GM12865 (cell line): ENCODE measurements at regions not wholly inside any gene's neighbourhood (a gene's known extent, or its start where the extent isn't known, plus 50 kb on each side); places are given as distances from the start of the nearest gene placed in this dataset.

Experiments used
- DNase-seq: peaks from one replicate; pipeline ENCODE4 v3.0.0; 2010; ENCODE audit warnings: low read depth
- H3K4me3 ChIP-seq: 2 replicates; pipeline ENCODE4 v1.5.1; 2011; ENCODE audit warnings: mild to moderate bottlenecking, low read depth, low read length, control low read depth
- CTCF ChIP-seq: IDR thresholded peaks from 2 replicates; pipeline ENCODE4 v1.5.1; 2011; ENCODE audit warnings: low read length, control low read depth, low read depth, inconsistent platforms; ENCODE audit not compliant: insufficient read depth; ENCODE audit errors: missing control alignments

- no peak for TF ChIP-seq CTCF
- no peak for DNase-seq
- no peak overlapping the region for H3K4me3 ChIP-seq
Observed at GRCh38 chr1:234989479-234990327, 138.9 kb downstream of the TOMM20 start.

DNA sequence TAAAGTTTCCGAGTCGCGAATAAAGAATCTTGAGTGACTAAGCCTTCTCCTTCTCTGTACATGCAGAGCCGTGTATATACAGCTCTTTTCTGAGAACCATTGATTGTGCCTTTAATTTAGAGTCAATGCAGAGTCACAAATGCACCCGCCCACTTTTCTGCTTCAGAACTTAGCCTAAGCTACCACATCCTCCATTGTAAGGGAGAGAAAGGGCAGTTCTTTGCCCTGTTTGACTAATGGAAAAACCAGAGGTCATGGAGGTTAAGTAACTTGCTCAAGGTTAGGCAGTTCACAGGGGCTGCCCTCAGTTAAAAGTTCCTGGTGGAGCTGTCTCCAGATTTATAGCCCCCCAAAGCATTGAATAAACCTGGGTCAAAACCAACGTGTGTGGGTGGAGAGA, 139.6 kb downstream of the TOMM20 start:
- no peak overlapping the region for H3K4me3 ChIP-seq
- TF ChIP-seq CTCF = no peak
- peak; percentile 26 for DNase-seq

GRCh38 chr1:234988536-234988935, 140.1 kb downstream of the TOMM20 start:
- DNase-seq = no peak

GRCh38 chr1:234988155-234988517, 140.5 kb downstream of the TOMM20 start:
- TF ChIP-seq CTCF = no peak
- H3K4me3 ChIP-seq = no peak overlapping the region
- no peak for DNase-seq

More at GRCh38 chr1:234988536-234988935, 140.1 kb downstream of the TOMM20 start:
- no peak for TF ChIP-seq CTCF
- H3K4me3 ChIP-seq = no peak overlapping the region

DNA sequence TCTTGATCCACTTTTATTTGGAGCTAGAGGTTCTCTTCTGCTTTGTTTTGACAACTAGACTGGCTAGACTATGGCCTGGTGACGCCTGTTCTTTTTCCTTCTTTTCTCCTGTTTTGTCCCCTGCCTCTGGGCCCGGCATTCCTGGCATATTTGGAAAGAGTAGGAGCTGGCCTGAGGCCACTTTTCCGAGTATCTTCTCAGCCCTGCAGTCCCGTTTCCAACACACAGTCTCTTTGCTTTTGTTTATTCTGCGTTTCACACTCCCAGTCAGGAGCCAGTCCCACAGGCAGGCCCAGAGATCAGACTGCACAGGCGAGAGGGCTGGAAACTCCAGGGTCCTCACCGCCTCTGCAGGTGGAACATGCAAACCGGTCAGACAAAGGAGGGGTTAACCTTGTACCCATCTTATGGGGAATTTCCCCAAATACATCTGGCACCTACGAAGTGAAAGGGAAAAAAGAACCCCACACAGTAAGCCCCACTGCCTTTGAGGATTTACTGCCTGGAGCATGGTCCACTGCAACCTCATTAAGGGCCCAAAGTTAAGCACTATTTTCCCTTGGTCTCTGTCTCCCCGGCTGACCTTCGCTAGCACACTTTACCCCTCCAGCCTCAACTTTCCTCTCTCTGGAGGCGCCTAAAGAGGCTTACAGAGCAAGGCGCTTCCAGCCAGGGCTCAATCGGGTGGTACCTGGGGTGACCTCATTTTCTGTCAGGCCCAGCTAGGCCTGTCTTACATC, 141.1 kb downstream of the TOMM20 start:
- no peak for TF ChIP-seq CTCF
- peak; percentile 85 for DNase-seq
- H3K4me3 ChIP-seq = peak overlapping the region; percentile 28

DNA sequence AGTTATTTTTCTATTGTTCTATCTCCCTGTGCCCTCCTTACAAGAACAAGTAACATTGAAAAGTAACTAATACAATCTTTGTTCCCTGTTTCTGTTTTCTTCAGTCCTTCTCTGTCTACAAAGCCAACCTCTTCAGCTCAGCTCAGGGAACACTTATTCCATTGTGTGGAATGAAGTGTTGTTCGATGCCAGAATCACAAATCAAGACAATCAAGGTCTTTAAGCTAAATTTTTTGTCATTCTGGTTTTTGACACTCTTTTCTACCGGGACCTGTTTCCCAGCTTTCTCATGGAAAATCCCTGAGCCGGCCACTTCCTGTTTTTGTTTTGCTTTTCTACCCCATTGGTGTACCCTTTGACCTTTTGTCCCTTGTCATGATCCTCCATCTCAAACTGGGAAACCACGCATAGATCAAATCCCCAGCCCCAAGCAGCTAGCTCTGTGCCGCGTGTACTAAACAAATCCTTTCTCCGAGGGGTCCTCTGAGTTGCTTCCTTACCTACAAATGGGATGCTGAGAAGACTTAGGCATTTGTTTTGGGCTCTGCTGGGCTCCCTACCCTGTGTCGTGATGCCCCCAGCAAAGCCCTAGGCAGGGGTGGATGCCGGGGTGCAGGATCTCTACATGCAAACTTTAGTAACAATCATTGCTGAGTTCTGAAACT, 141.8 kb downstream of the TOMM20 start:
- TF ChIP-seq CTCF = no peak
- peak; percentile 40 for DNase-seq
- H3K4me3 ChIP-seq = peak overlapping the region; percentile 8
